Neural cell (in vitro differentiated cells): ENCODE measurements at regions not wholly inside any gene's neighbourhood (a gene's known extent, or its start where the extent isn't known, plus 50 kb on each side); places are given as distances from the start of the nearest gene placed in this dataset.

Experiments
- H2AFZ ChIP-seq: fragments of 200-600, 300-800 bp; sonication (generic), shearing (Covaris generic); 2 replicates; pipeline ENCODE4 v1.6.0; 2014; ENCODE audit warnings: low read depth, mild to moderate bottlenecking, antibody characterized with exemption, low read length, moderate library complexity
- H3F3A ChIP-seq: fragments of 200-600 bp; shearing (Covaris generic); 2 replicates; pipeline ENCODE4 v1.6.1; 2016; ENCODE audit warnings: mild to moderate bottlenecking, moderate library complexity, mixed read lengths, antibody characterized with exemption, low read length; ENCODE audit not compliant: insufficient read depth, poor library complexity, severe bottlenecking
- H3K27ac ChIP-seq: fragments of 200-600, 300-800 bp; sonication (generic), shearing (Covaris generic); 2 replicates; pipeline ENCODE4 v1.5.1; 2014; ENCODE audit warnings: mild to moderate bottlenecking, low read length, moderate library complexity
- H3K27me3 ChIP-seq: fragments of 300-800, 200-600 bp; sonication (generic), shearing (Covaris generic); 2 replicates; pipeline ENCODE4 v1.6.0; 2014; ENCODE audit warnings: mild to moderate bottlenecking, low read depth, low read length, moderate library complexity; ENCODE audit not compliant: insufficient read depth
- H3K36me3 ChIP-seq: fragments of 300-800, 200-600 bp; sonication (generic), shearing (Covaris generic); 2 replicates; pipeline ENCODE4 v1.5.1; 2014; ENCODE audit warnings: mild to moderate bottlenecking, antibody characterized with exemption, low read length, moderate library complexity; ENCODE audit not compliant: insufficient read depth
- H3K4me2 ChIP-seq: fragments of 300-800, 200-600 bp; sonication (generic), shearing (Covaris generic); 2 replicates; pipeline ENCODE4 v1.6.0; 2014; ENCODE audit warnings: mild to moderate bottlenecking, low read length
- H3K4me3 ChIP-seq: fragments of 300-800, 200-600 bp; sonication (generic), shearing (Covaris generic); 2 replicates; pipeline ENCODE4 v1.5.1; 2014; ENCODE audit warnings: mild to moderate bottlenecking, low read length, moderate library complexity
- H3K79me2 ChIP-seq: fragments of 200-600 bp; shearing (Covaris generic); replicated peaks from 2 replicates; pipeline ENCODE4 v1.6.0; 2014; ENCODE audit warnings: mild to moderate bottlenecking, low read length, moderate library complexity; ENCODE audit not compliant: insufficient read depth
- H3K9ac ChIP-seq: fragments of 300-800, 200-600 bp; sonication (generic), shearing (Covaris generic); 2 replicates; pipeline ENCODE4 v1.6.1; 2016; ENCODE audit warnings: mild to moderate bottlenecking, low read length, mixed read lengths
- H3K9me2 ChIP-seq: fragments of 200-600 bp; shearing (Covaris generic); 2 replicates; pipeline ENCODE4 v1.6.1; 2016; ENCODE audit warnings: mild to moderate bottlenecking, low read length, mixed read lengths; ENCODE audit not compliant: insufficient read depth
- H3K9me3 ChIP-seq: fragments of 200-600, 300-800 bp; sonication (generic), shearing (Covaris generic); 2 replicates; pipeline ENCODE4 v1.6.1; 2016; ENCODE audit warnings: mild to moderate bottlenecking, mixed run types, low read length, moderate library complexity, mixed read lengths
- H4K20me1 ChIP-seq: fragments of 200-600 bp; shearing (Covaris generic); 2 replicates; pipeline ENCODE4 v1.6.1; 2016; ENCODE audit warnings: mild to moderate bottlenecking, mixed run types; ENCODE audit not compliant: insufficient read depth
- CTCF ChIP-seq: fragments of 450-650 bp; IDR thresholded peaks from 2 replicates; pipeline ENCODE4 v1.5.1; 2014; ENCODE audit warnings: antibody characterized with exemption, mild to moderate bottlenecking, moderate library complexity; ENCODE audit not compliant: poor library complexity, severe bottlenecking
- EP300 ChIP-seq: fragments of 450-650 bp; conservative IDR thresholded peaks from 2 replicates; pipeline ENCODE4 v1.6.1; 2014; ENCODE audit warnings: antibody characterized with exemption, mild to moderate bottlenecking, moderate library complexity; ENCODE audit not compliant: poor library complexity, severe bottlenecking
- EZH2 ChIP-seq: fragments of 200-600, 300-800 bp; shearing (Covaris generic), sonication (generic); IDR thresholded peaks from 2 replicates; pipeline ENCODE4 v1.6.1; 2014; ENCODE audit warnings: antibody characterized with exemption, low read length, borderline replicate concordance, mild to moderate bottlenecking; ENCODE audit not compliant: insufficient read depth, poor library complexity, severe bottlenecking
- MXI1 ChIP-seq: fragments of 450-650 bp; conservative IDR thresholded peaks from 2 replicates; pipeline ENCODE4 v1.6.1; 2014; ENCODE audit warnings: antibody characterized with exemption, mild to moderate bottlenecking; ENCODE audit not compliant: poor library complexity, severe bottlenecking
- POLR2AphosphoS5 ChIP-seq: IDR thresholded peaks from 2 replicates; pipeline ENCODE4 v1.6.1; 2012
- RAD21 ChIP-seq: fragments of 450-650 bp; conservative IDR thresholded peaks from 2 replicates; pipeline ENCODE4 v1.6.1; 2014; ENCODE audit warnings: antibody characterized with exemption, mild to moderate bottlenecking, moderate library complexity
- SMC3 ChIP-seq: fragments of 450-650 bp; conservative IDR thresholded peaks from 2 replicates; pipeline ENCODE4 v1.6.1; 2014; ENCODE audit warnings: antibody characterized with exemption, mild to moderate bottlenecking, moderate library complexity; ENCODE audit not compliant: poor library complexity
- TAF1 ChIP-seq: IDR thresholded peaks from 2 replicates; pipeline ENCODE4 v1.6.1; 2012; ENCODE audit warnings: low read depth
- TF ChIP-seq, protein P1 (sequence below): IDR thresholded peaks from 2 replicates; pipeline ENCODE4 v1.6.1; 2012; ENCODE audit warnings: borderline replicate concordance

- Histone ChIP-seq H3K9ac (no peak overlapping the region), H3K9me3 (no peaks in the 10 kb centered on the region), H3K9me2 (no peaks in the 10 kb centered on the region), H3K27ac (no peak overlapping the region), H4K20me1 (no peaks in the 10 kb centered on the region), H3F3A (no peaks in the 10 kb centered on the region), H3K4me3 (no peak overlapping the region), H3K79me2 (no peaks in the 10 kb centered on the region), H3K36me3 (no peaks in the 10 kb centered on the region), H3K27me3 (no peaks in the 10 kb centered on the region), H3K4me2 (no peak overlapping the region), H2AFZ (no peak overlapping the region)
- TF ChIP-seq SMC3 (no peak), EP300 (no peak), MXI1 (no peak), POLR2AphosphoS5 (no peak), RAD21 (no peak), CTCF (no peak), TAF1 (no peak), EZH2 (no peak)
- TF ChIP-seq, protein P1, sequence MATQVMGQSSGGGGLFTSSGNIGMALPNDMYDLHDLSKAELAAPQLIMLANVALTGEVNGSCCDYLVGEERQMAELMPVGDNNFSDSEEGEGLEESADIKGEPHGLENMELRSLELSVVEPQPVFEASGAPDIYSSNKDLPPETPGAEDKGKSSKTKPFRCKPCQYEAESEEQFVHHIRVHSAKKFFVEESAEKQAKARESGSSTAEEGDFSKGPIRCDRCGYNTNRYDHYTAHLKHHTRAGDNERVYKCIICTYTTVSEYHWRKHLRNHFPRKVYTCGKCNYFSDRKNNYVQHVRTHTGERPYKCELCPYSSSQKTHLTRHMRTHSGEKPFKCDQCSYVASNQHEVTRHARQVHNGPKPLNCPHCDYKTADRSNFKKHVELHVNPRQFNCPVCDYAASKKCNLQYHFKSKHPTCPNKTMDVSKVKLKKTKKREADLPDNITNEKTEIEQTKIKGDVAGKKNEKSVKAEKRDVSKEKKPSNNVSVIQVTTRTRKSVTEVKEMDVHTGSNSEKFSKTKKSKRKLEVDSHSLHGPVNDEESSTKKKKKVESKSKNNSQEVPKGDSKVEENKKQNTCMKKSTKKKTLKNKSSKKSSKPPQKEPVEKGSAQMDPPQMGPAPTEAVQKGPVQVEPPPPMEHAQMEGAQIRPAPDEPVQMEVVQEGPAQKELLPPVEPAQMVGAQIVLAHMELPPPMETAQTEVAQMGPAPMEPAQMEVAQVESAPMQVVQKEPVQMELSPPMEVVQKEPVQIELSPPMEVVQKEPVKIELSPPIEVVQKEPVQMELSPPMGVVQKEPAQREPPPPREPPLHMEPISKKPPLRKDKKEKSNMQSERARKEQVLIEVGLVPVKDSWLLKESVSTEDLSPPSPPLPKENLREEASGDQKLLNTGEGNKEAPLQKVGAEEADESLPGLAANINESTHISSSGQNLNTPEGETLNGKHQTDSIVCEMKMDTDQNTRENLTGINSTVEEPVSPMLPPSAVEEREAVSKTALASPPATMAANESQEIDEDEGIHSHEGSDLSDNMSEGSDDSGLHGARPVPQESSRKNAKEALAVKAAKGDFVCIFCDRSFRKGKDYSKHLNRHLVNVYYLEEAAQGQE: no peak
These were observed 76.7 kb upstream of the AP1S2 start for GRCh38 chrX:15931362-15931761.

- no peaks in the 10 kb centered on the region for H3K36me3 ChIP-seq
- H3K79me2 ChIP-seq: no peaks in the 10 kb centered on the region
- no peak overlapping the region for H3K9ac ChIP-seq
- no peaks in the 10 kb centered on the region for H3F3A ChIP-seq
- no peaks in the 10 kb centered on the region for H3K9me3 ChIP-seq
- TF ChIP-seq CTCF (peak; percentile 72), TAF1 (no peak), EZH2 (no peak), EP300 (no peak), POLR2AphosphoS5 (no peak), MXI1 (no peak), RAD21 (peak; percentile 77), SMC3 (peak; percentile 78)
- TF ChIP-seq, protein P1: no peak
- H2AFZ ChIP-seq: no peak overlapping the region
- no peak overlapping the region for H3K4me3 ChIP-seq
- no peaks in the 10 kb centered on the region for H4K20me1 ChIP-seq
- H3K27me3 ChIP-seq: no peaks in the 10 kb centered on the region
- H3K4me2 ChIP-seq: no peak overlapping the region
- H3K9me2 ChIP-seq: no peaks in the 10 kb centered on the region
- H3K27ac ChIP-seq: no peak overlapping the region
These were observed 76.0 kb upstream of the AP1S2 start for GRCh38 chrX:15930585-15930984.
